Stimulated activated CD8-positive, alpha-beta memory T cell treated with anti-CD3 and anti-CD28 coated beads, Interleukin-7, amount 100 ng/mL, for 24 hours (primary cell): ENCODE measurements at regions not wholly inside any gene's neighbourhood (a gene's known extent, or its start where the extent isn't known, plus 50 kb on each side); places are given as distances from the start of the nearest gene placed in this dataset.

Experiments used
- DNase-seq: peaks from one replicate; pipeline ENCODE4 v3.0.0-alpha.2; 2020; ENCODE audit warnings: low read depth

GRCh38 chr2:5343785-5344335 lies 348.3 kb upstream of the SOX11 start:
- no peak for DNase-seq

GRCh38 chr2:5352286-5352685 lies 339.9 kb upstream of the SOX11 start:
- no peak for DNase-seq

GRCh38 chr2:5353565-5353964 lies 338.6 kb upstream of the SOX11 start:
- DNase-seq, result no peak

GRCh38 chr2:5359397-5359796 lies 332.8 kb upstream of the SOX11 start:
- no peak for DNase-seq

GRCh38 chr2:5360081-5360480 lies 332.1 kb upstream of the SOX11 start:
- no peak for DNase-seq

- no peak for DNase-seq
These were observed 327.8 kb upstream of the SOX11 start for GRCh38 chr2:5364361-5364760.

- DNase-seq, result peak; percentile 32
These were observed 326.2 kb upstream of the SOX11 start for GRCh38 chr2:5365871-5366461.

- DNase-seq, result no peak
These were observed 324.9 kb upstream of the SOX11 start for GRCh38 chr2:5367321-5367720.

GRCh38 chr2:5368263-5368662 lies 323.9 kb upstream of the SOX11 start:
- DNase-seq, result no peak

- DNase-seq, result no peak
These were observed 322.7 kb upstream of the SOX11 start for GRCh38 chr2:5369510-5369909.

GRCh38 chr2:5370158-5370557 lies 322.0 kb upstream of the SOX11 start:
- DNase-seq, result no peak

- DNase-seq, result no peak
These were observed 320.0 kb upstream of the SOX11 start for GRCh38 chr2:5372141-5372540.

GRCh38 chr2:5373200-5373599 lies 319.0 kb upstream of the SOX11 start:
- no peak for DNase-seq

- DNase-seq, result no peak
These were observed 317.4 kb upstream of the SOX11 start for GRCh38 chr2:5374762-5375161.

- DNase-seq, result no peak
These were observed 314.9 kb upstream of the SOX11 start for GRCh38 chr2:5377323-5377722.

GRCh38 chr2:5379811-5380210 lies 312.4 kb upstream of the SOX11 start:
- no peak for DNase-seq

GRCh38 chr2:5385596-5385995 lies 306.6 kb upstream of the SOX11 start:
- no peak for DNase-seq

GRCh38 chr2:5387406-5387805 lies 304.8 kb upstream of the SOX11 start:
- no peak for DNase-seq

- DNase-seq, result no peak
These were observed 302.4 kb upstream of the SOX11 start for GRCh38 chr2:5389740-5390139.

GRCh38 chr2:5391362-5391761 lies 300.8 kb upstream of the SOX11 start:
- no peak for DNase-seq

- DNase-seq, result no peak
These were observed 299.5 kb upstream of the SOX11 start for GRCh38 chr2:5392658-5393057.

GRCh38 chr2:5393474-5393873 lies 298.7 kb upstream of the SOX11 start:
- DNase-seq, result no peak

GRCh38 chr2:5394223-5394622 lies 298.0 kb upstream of the SOX11 start:
- no peak for DNase-seq

- no peak for DNase-seq
These were observed 291.0 kb upstream of the SOX11 start for GRCh38 chr2:5401115-5401657.
